ENCODE measurements at regions not wholly inside any gene's neighbourhood (a gene's known extent, or its start where the extent isn't known, plus 50 kb on each side); places are given as distances from the start of the nearest gene placed in this dataset.
"Not testable (repeated sequence)": the region's sequence is repeated elsewhere in the genome, so short reads cannot be mapped to it uniquely, and the experiment has no call there.

GRCh38 chr9:97103613-97104383 lies 64.9 kb upstream of the CTSV start:
- not testable (repeated sequence) for TF ChIP-seq CTCF (conservative IDR thresholded peaks at IDR 0.05 in 1 of 2, IDR thresholded peaks at IDR 0.05 in 1 of 2; ENCODE audit: extremely low read depth in 1 of 2, insufficient read depth in 1 of 2, low read depth in 1 of 2, low read length in 2 of 2); EZH2 (IDR thresholded peaks at IDR 0.05; ENCODE audit: borderline replicate concordance, low read length)
